B cell (primary cell): ENCODE measurements at regions not wholly inside any gene's neighbourhood (a gene's known extent, or its start where the extent isn't known, plus 50 kb on each side); places are given as distances from the start of the nearest gene placed in this dataset.

Experiments used
- ATAC-seq: fragments of 200-7000 bp; cut with Tn5 transposase; one replicate; pipeline ENCODE4 v1.10.0; 2021; ENCODE audit warnings: low read depth, mild to moderate bottlenecking, moderate number of reproducible peaks, moderate library complexity
- CTCF ChIA-PET: fragments of 350-600 bp; sonication (Branson Sonifier 250); formaldehyde crosslinking; loops from one replicate; lab custom pipeline; 2021; ENCODE audit warnings: antibody characterized with exemption, inconsistent platforms; lab: Charles Lee
- POLR2A ChIA-PET: fragments of 350-600 bp; sonication (Branson Sonifier 250); formaldehyde crosslinking; loops from one replicate; lab custom pipeline; 2021; ENCODE audit warnings: antibody characterized with exemption; lab: Charles Lee
- DNase-seq: peaks from one replicate; pipeline ENCODE4 v3.0.0; 2013
- H2AFZ ChIP-seq: 2 replicates; pipeline ENCODE4 v1.6.1; 2012; ENCODE audit warnings: mild to moderate bottlenecking, low read depth, low read length; ENCODE audit not compliant: insufficient read depth, poor library complexity, severe bottlenecking
- H3K27ac ChIP-seq, 2 donors: 1 replicate in 1 of 2; 2 replicates in 1 of 2; pipeline ENCODE4 v1.5.1; 2012 to 2013; ENCODE audit warnings: low read length in 2 of 2, mild to moderate bottlenecking in 2 of 2, moderate library complexity in 1 of 2
- H3K27me3 ChIP-seq, 4 experiments: fragments of 200-600 bp in 1 of 4; sonication (generic) in 1 of 4; replicated peaks in 1 of 4; 1 replicate in 2 of 4; 2 replicates in 2 of 4; pipeline versions ENCODE4 v1.6.1 to v1.7.0; 2013 to 2016; ENCODE audit warnings: low read length in 3 of 4, mild to moderate bottlenecking in 2 of 4, mixed read lengths in 1 of 4, moderate library complexity in 1 of 4; ENCODE audit not compliant: insufficient read depth in 4 of 4, control insufficient read depth in 3 of 4; ENCODE audit errors: control extremely low read depth in 1 of 4
- H3K36me3 ChIP-seq, 2 experiments: replicated peaks in 1 of 2; 1 replicate in 1 of 2; 2 replicates in 1 of 2; pipeline versions ENCODE4 v1.6.1 to v1.7.1; 2013; ENCODE audit warnings: low read length in 1 of 2; ENCODE audit not compliant: insufficient read depth in 2 of 2, control insufficient read depth in 1 of 2; ENCODE audit errors: control extremely low read depth in 1 of 2, extremely low read depth in 1 of 2
- H3K4me1 ChIP-seq, 2 donors: fragments of 200-600 bp in 1 of 2; sonication (generic) in 1 of 2; 1 replicate in 1 of 2; 2 replicates in 1 of 2; pipeline versions ENCODE4 v1.5.1 to v1.6.1; 2013 to 2017; ENCODE audit warnings: low read length in 2 of 2; ENCODE audit not compliant: control insufficient read depth in 2 of 2, insufficient read depth in 2 of 2
- H3K4me2 ChIP-seq: replicated peaks from 2 replicates; pipeline ENCODE3; 2012; ENCODE audit warnings: mild to moderate bottlenecking, low read depth, low read length; ENCODE audit not compliant: poor library complexity, severe bottlenecking
- H3K4me3 ChIP-seq, 5 experiments: fragments of 200-600 bp in 1 of 5; sonication (generic) in 1 of 5; 1 replicate in 3 of 5; 2 replicates in 2 of 5; pipeline versions ENCODE4 v1.5.1 to v1.7.0; 2011 to 2016; ENCODE audit warnings: low read length in 4 of 5, mild to moderate bottlenecking in 4 of 5, low read depth in 2 of 5, control low read depth in 1 of 5, moderate library complexity in 1 of 5; ENCODE audit not compliant: insufficient read depth in 1 of 5; ENCODE audit errors: control extremely low read depth in 1 of 5, extremely low read depth in 1 of 5
- H3K79me2 ChIP-seq: fragments of 200-600 bp; sonication (generic); one replicate; pipeline ENCODE4 v1.6.0; 2016; ENCODE audit warnings: low read length; ENCODE audit not compliant: control insufficient read depth, insufficient read depth
- H3K9ac ChIP-seq: fragments of 200-600 bp; sonication (generic); 2 replicates; pipeline ENCODE4 v1.6.1; 2017; ENCODE audit warnings: mild to moderate bottlenecking, low read length, moderate library complexity
- H3K9me3 ChIP-seq, 3 donors: one replicate each; pipeline versions ENCODE4 v1.6.1 to v1.7.1; 2013; ENCODE audit warnings: low read length in 2 of 3; ENCODE audit not compliant: control insufficient read depth in 2 of 3, insufficient read depth in 1 of 3; ENCODE audit errors: control extremely low read depth in 1 of 3
- H4K20me1 ChIP-seq: 2 replicates; pipeline ENCODE4 v1.6.0; 2012; ENCODE audit warnings: mild to moderate bottlenecking, low read length; ENCODE audit not compliant: insufficient read depth, control insufficient read depth, poor library complexity, severe bottlenecking
- H3K27ac Mint-ChIP-seq: one replicate; pipeline ENCODE4 v1.8.0; 2021; ENCODE audit warnings: mixed read lengths
- H3K27me3 Mint-ChIP-seq: one replicate; pipeline ENCODE4 v1.8.0; 2021; ENCODE audit warnings: mixed read lengths
- H3K4me1 Mint-ChIP-seq: one replicate; pipeline ENCODE4 v1.8.0; 2021; ENCODE audit warnings: mixed read lengths
- H3K4me3 Mint-ChIP-seq: one replicate; pipeline ENCODE4 v1.8.0; 2021; ENCODE audit warnings: mixed read lengths
- H3K9me3 Mint-ChIP-seq: one replicate; pipeline ENCODE4 v1.8.0; 2022; ENCODE audit warnings: mixed read lengths; ENCODE audit not compliant: insufficient read depth
- CTCF ChIP-seq: fragments of 200-600 bp; IDR thresholded peaks from one replicate; pipeline ENCODE4 v1.8.0; 2022; ENCODE audit warnings: antibody characterized with exemption, mild to moderate bottlenecking
- EZH2 ChIP-seq: IDR thresholded peaks from 2 replicates; pipeline ENCODE4 v1.6.1; 2012; ENCODE audit warnings: borderline replicate concordance, low read depth, mild to moderate bottlenecking, moderate library complexity, low read length; ENCODE audit not compliant: insufficient read depth, poor library complexity, severe bottlenecking
- WGBS: methylation state at CpG from one replicate; pipeline ENCODE4 v1.1.5; 2013; ENCODE audit warnings: missing lambda C conversion rate; ENCODE audit not compliant: insufficient coverage; 5-methylcytosine and 5-hydroxymethylcytosine counted together
- intact Hi-C: fragments of 100-400 bp; cut with micrococcal nuclease; formaldehyde crosslinking; loops from one replicate; pipeline ENCODE4 v1.10.0; 2022

- Histone ChIP-seq H3K36me3 (no peaks in the 10 kb centered on the region), H2AFZ (no peak overlapping the region), H3K4me2 (no peak overlapping the region), H3K9me3 (no peaks in the 10 kb centered on the region), H4K20me1 (no peaks in the 10 kb centered on the region), H3K27me3 (peaks cover 0 to 48% (median 11%) of the 10 kb centered on the region in 4 experiments), H3K4me3 (no peak overlapping the region), H3K9ac (no peak overlapping the region), H3K79me2 (no peaks in the 10 kb centered on the region), H3K4me1 (peaks cover 7 to 9% of the 10 kb centered on the region in 2 donors), H3K27ac (no peak overlapping the region)
- CTCF ChIA-PET: interaction anchor here (1.3 kb wide), 1 partner anchor 11 kb away, joined by 3 read pairs; no protein-coding TSS in a partner anchor
- intact Hi-C loops: no loop called here
- TF ChIP-seq CTCF (no peak), EZH2 (no peak)
- Mint-ChIP-seq H3K4me1 (peaks cover 12% of the 10 kb centered on the region), H3K27ac (no peak overlapping the region), H3K27me3 (peaks cover 62% of the 10 kb centered on the region), H3K4me3 (no peak overlapping the region), H3K9me3 (no peaks in the 10 kb centered on the region)
- POLR2A ChIA-PET: no interaction called here
- DNase-seq (no peak), ATAC-seq (no peak)
- 91% methylated on average over 7 of the region's 8 CpGs for WGBS
Measured at GRCh38 chr16:86045591-86045971, 146.6 kb downstream of the IRF8 start.

- Histone ChIP-seq H2AFZ (no peak overlapping the region), H4K20me1 (no peaks in the 10 kb centered on the region)
Measured at GRCh38 chr16:86046026-86046425, 147.1 kb downstream of the IRF8 start.

More at GRCh38 chr16:86046026-86046425, 147.1 kb downstream of the IRF8 start:
- ChIA-PET CTCF (no interaction called here), POLR2A (no interaction called here)
- intact Hi-C loops: no loop called here
- H3K4me3 ChIP-seq: no peak overlapping the region
- no peaks in the 10 kb centered on the region for H3K79me2 ChIP-seq
- H3K4me3 Mint-ChIP-seq: no peak overlapping the region
- peaks cover 0 to 48% (median 11%) of the 10 kb centered on the region in 4 experiments for H3K27me3 ChIP-seq
- H3K9ac ChIP-seq: no peak overlapping the region
- H3K9me3 ChIP-seq: no peaks in the 10 kb centered on the region
- H3K27me3 Mint-ChIP-seq: peaks cover 63% of the 10 kb centered on the region
- no peak overlapping the region for H3K4me2 ChIP-seq
- ATAC-seq (no peak), DNase-seq (no peak)
- TF ChIP-seq EZH2: no peak
- no peak for TF ChIP-seq CTCF
- H3K36me3 ChIP-seq: no peaks in the 10 kb centered on the region
- peaks cover 12% of the 10 kb centered on the region for H3K4me1 Mint-ChIP-seq
- peaks cover 7 to 9% of the 10 kb centered on the region in 2 donors for H3K4me1 ChIP-seq
- no peaks in the 10 kb centered on the region for H3K9me3 Mint-ChIP-seq
- no peak overlapping the region for H3K27ac ChIP-seq
- H3K27ac Mint-ChIP-seq: no peak overlapping the region
- 80% methylated on average over 4 of the region's 6 CpGs for WGBS
